GM12878 (cell line): ENCODE measurements at regions not wholly inside any gene's neighbourhood (a gene's known extent, or its start where the extent isn't known, plus 50 kb on each side); places are given as distances from the start of the nearest gene placed in this dataset.

Source experiments
- BCLAF1 ChIP-seq: fragments of 450-650 bp; IDR thresholded peaks from 2 replicates; pipeline ENCODE4 v1.6.1; 2017; ENCODE audit warnings: antibody characterized with exemption, mild to moderate bottlenecking, moderate library complexity
- CEBPZ ChIP-seq: fragments of 150-350 bp; IDR thresholded peaks from 2 replicates; pipeline ENCODE4 v1.6.1; 2016; ENCODE audit warnings: low read depth, low read length
- RAD21 ChIP-seq: IDR thresholded peaks from 2 replicates; pipeline ENCODE4 v1.6.1; 2011; ENCODE audit warnings: mild to moderate bottlenecking, low read depth, low read length, moderate library complexity; ENCODE audit not compliant: insufficient read depth
- SREBF1 ChIP-seq: IDR thresholded peaks from 2 replicates; pipeline ENCODE4 v1.6.1; 2012; ENCODE audit warnings: mild to moderate bottlenecking, low read length
- SREBF2 ChIP-seq: IDR thresholded peaks from 2 replicates; pipeline ENCODE4 v1.6.1; 2012; ENCODE audit warnings: mild to moderate bottlenecking, low read length
- SRF ChIP-seq, 2 experiments: IDR thresholded peaks; 2 replicates each; pipeline ENCODE4 v1.6.1; 2011; ENCODE audit warnings: low read depth in 2 of 2, low read length in 2 of 2, mild to moderate bottlenecking in 1 of 2, moderate library complexity in 1 of 2
- USF2 ChIP-seq: IDR thresholded peaks from 2 replicates; pipeline ENCODE4 v1.6.1; 2011; ENCODE audit warnings: low read depth, low read length, improper control_type of control experiment, borderline replicate concordance
- YBX1 ChIP-seq: fragments of 450-650 bp; IDR thresholded peaks from 2 replicates; pipeline ENCODE4 v1.6.1; 2016; ENCODE audit warnings: antibody characterized with exemption
- TF ChIP-seq, protein P1 (sequence below): fragments of 150-350 bp; IDR thresholded peaks from 2 replicates; pipeline ENCODE4 v1.6.1; 2014; ENCODE audit warnings: mild to moderate bottlenecking, low read depth, low read length
- TF ChIP-seq, protein P2 (sequence below): fragments of 450-650 bp; conservative IDR thresholded peaks from 2 replicates; pipeline ENCODE4 v1.6.1; 2017; ENCODE audit warnings: mild to moderate bottlenecking, moderate library complexity

DNA sequence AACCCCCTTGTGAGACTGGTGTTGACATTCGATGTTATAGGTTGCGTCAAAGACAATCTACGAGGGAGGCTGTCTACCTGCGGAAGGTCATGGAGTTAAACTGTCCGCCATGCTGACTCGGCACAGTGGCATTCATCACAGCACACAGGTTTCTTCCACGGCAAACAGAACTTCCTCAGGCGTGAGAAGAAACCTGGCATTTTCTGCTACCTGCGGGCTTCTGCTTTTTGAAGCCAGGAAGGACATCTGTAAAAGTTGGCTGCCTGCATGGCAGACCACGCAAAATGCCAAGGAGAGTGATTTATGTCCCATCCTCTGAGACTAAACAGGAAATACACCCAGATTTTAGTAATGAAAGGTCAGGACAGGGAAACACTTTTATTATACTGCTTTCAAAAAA, 809.8 kb upstream of the NUDT12 start (continued):
- TF ChIP-seq SRF (IDR thresholded peaks at IDR 0.05; ENCODE audit: low read depth in 2 of 2, low read length in 2 of 2) (no peak), CEBPZ (no peak), YBX1 (no peak), USF2 (no peak), RAD21 (no peak), SREBF1 (no peak), BCLAF1 (no peak), SREBF2 (no peak)
- TF ChIP-seq, protein P1, sequence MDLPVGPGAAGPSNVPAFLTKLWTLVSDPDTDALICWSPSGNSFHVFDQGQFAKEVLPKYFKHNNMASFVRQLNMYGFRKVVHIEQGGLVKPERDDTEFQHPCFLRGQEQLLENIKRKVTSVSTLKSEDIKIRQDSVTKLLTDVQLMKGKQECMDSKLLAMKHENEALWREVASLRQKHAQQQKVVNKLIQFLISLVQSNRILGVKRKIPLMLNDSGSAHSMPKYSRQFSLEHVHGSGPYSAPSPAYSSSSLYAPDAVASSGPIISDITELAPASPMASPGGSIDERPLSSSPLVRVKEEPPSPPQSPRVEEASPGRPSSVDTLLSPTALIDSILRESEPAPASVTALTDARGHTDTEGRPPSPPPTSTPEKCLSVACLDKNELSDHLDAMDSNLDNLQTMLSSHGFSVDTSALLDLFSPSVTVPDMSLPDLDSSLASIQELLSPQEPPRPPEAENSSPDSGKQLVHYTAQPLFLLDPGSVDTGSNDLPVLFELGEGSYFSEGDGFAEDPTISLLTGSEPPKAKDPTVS, result no peak
- TF ChIP-seq, protein P2, sequence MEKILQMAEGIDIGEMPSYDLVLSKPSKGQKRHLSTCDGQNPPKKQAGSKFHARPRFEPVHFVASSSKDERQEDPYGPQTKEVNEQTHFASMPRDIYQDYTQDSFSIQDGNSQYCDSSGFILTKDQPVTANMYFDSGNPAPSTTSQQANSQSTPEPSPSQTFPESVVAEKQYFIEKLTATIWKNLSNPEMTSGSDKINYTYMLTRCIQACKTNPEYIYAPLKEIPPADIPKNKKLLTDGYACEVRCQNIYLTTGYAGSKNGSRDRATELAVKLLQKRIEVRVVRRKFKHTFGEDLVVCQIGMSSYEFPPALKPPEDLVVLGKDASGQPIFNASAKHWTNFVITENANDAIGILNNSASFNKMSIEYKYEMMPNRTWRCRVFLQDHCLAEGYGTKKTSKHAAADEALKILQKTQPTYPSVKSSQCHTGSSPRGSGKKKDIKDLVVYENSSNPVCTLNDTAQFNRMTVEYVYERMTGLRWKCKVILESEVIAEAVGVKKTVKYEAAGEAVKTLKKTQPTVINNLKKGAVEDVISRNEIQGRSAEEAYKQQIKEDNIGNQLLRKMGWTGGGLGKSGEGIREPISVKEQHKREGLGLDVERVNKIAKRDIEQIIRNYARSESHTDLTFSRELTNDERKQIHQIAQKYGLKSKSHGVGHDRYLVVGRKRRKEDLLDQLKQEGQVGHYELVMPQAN, result no peak
